ENCODE measurements at regions not wholly inside any gene's neighbourhood (a gene's known extent, or its start where the extent isn't known, plus 50 kb on each side); places are given as distances from the start of the nearest gene placed in this dataset.

DNA sequence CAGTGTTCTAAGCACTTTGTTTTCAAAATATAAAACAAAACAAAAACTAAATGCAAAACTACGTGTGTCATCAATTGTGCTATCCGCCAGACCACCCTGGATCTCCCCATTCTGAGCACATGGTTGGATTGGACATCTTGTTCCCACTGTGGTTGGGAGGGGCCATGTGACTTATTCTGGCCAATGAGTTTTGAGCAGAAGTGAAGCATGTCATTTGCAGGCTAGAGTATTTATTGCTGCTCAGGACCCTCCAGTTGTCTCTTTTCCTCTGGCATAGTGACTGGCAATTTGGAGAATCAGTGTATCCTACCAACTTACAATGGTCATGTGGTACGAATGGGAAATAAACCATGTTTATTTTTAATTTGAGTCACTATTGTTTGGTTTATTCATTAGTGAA is 70.2 kb upstream of the ST8SIA2 start:
- Histone ChIP-seq H3K9ac (ENCODE audit: low read length) (no peak overlapping the region), H3K9me3 (ENCODE audit: control insufficient read depth in 1 of 2, insufficient read depth in 1 of 2, low read depth in 1 of 2, low read length in 2 of 2) (no peaks in the 10 kb centered on the region), H3K4me2 (ENCODE audit: low read length) (no peak overlapping the region), H3K36me3 (ENCODE audit: control insufficient read depth in 1 of 2, insufficient read depth in 2 of 2, low read length in 2 of 2) (no peaks in the 10 kb centered on the region), H3K4me1 (ENCODE audit: control insufficient read depth in 1 of 2, insufficient read depth in 2 of 2, low read length in 2 of 2) (no peaks in the 10 kb centered on the region), H2AFZ (ENCODE audit: low read depth, low read length, poor library complexity, severe bottlenecking) (no peak overlapping the region), H3K9me2 (ENCODE audit: insufficient read depth) (no peaks in the 10 kb centered on the region), H3K27me3 (ENCODE audit: insufficient read depth, low read length) (peaks cover 50% of the 10 kb centered on the region), H3K79me2 (ENCODE audit: insufficient read depth, low read length) (no peaks in the 10 kb centered on the region), H4K20me1 (ENCODE audit: insufficient read depth) (no peaks in the 10 kb centered on the region), H3K27ac (ENCODE audit: low read depth, low read length) (no peak overlapping the region), H3K4me3 (replicated peaks in 1 of 2; ENCODE audit: low read depth in 1 of 2, low read length in 2 of 2) (no peak overlapping the region)
- ChIA-PET POLR2A (no interaction called here), RAD21 (ENCODE audit: low non-redundant PET in 1 of 2, low total read pairs in 2 of 2, uncharacterized antibody in 2 of 2, unreplicated experiment in 2 of 2) (no interaction called here), CTCF (no interaction called here)
- DNase-seq (ENCODE audit: low read depth, low spot score), result no peak
- no peak for TF ChIP-seq SIN3A (IDR thresholded peaks at IDR 0.05; ENCODE audit: low read depth)
- TF ChIP-seq, protein P1, sequence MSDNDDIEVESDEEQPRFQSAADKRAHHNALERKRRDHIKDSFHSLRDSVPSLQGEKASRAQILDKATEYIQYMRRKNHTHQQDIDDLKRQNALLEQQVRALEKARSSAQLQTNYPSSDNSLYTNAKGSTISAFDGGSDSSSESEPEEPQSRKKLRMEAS (IDR thresholded peaks at IDR 0.05), result no peak
- TF ChIP-seq CEBPB (IDR thresholded peaks at IDR 0.05; ENCODE audit: low read depth), result no peak
- TF ChIP-seq FOSL1 (IDR thresholded peaks at IDR 0.05; ENCODE audit: low read depth), result no peak
- TF ChIP-seq ZNF274 (IDR thresholded peaks at IDR 0.05; ENCODE audit: low read depth, low read length), result no peak
- no peak for TF ChIP-seq YY1 (IDR thresholded peaks at IDR 0.05; ENCODE audit: extremely low read depth, insufficient replicate concordance, low read depth, low read length)
- TF ChIP-seq, protein P2, sequence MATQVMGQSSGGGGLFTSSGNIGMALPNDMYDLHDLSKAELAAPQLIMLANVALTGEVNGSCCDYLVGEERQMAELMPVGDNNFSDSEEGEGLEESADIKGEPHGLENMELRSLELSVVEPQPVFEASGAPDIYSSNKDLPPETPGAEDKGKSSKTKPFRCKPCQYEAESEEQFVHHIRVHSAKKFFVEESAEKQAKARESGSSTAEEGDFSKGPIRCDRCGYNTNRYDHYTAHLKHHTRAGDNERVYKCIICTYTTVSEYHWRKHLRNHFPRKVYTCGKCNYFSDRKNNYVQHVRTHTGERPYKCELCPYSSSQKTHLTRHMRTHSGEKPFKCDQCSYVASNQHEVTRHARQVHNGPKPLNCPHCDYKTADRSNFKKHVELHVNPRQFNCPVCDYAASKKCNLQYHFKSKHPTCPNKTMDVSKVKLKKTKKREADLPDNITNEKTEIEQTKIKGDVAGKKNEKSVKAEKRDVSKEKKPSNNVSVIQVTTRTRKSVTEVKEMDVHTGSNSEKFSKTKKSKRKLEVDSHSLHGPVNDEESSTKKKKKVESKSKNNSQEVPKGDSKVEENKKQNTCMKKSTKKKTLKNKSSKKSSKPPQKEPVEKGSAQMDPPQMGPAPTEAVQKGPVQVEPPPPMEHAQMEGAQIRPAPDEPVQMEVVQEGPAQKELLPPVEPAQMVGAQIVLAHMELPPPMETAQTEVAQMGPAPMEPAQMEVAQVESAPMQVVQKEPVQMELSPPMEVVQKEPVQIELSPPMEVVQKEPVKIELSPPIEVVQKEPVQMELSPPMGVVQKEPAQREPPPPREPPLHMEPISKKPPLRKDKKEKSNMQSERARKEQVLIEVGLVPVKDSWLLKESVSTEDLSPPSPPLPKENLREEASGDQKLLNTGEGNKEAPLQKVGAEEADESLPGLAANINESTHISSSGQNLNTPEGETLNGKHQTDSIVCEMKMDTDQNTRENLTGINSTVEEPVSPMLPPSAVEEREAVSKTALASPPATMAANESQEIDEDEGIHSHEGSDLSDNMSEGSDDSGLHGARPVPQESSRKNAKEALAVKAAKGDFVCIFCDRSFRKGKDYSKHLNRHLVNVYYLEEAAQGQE (IDR thresholded peaks at IDR 0.05; ENCODE audit: low read depth), result no peak
- TF ChIP-seq SRF (IDR thresholded peaks at IDR 0.05; ENCODE audit: low read depth), result no peak
- no TSS peak for BruUV-seq (replicated peaks)
- intact Hi-C loops (cut with micrococcal nuclease), result no loop called here
- ATAC-seq, result no peak

All from HCT116 (cell line).